GM23248 (cell line): ENCODE measurements at regions not wholly inside any gene's neighbourhood (a gene's known extent, or its start where the extent isn't known, plus 50 kb on each side); places are given as distances from the start of the nearest gene placed in this dataset.
"Not testable (repeated sequence)": the region's sequence is repeated elsewhere in the genome, so short reads cannot be mapped to it uniquely, and the experiment has no call there.

Experiments used
- DNase-seq: peaks from one replicate; pipeline ENCODE4 v3.0.0-alpha.2; 2015
- H2AFZ ChIP-seq: fragments of 200-600 bp; sonication (generic); 2 replicates; pipeline ENCODE4 v1.6.1; 2016; ENCODE audit warnings: antibody characterized with exemption
- H3F3A ChIP-seq: fragments of 200-600 bp; sonication (generic); 2 replicates; pipeline ENCODE4 v1.6.1; 2016; ENCODE audit warnings: mild to moderate bottlenecking, antibody characterized with exemption, mixed run types; ENCODE audit not compliant: insufficient read depth
- H3K27ac ChIP-seq: fragments of 200-600 bp; sonication (generic); 2 replicates; pipeline ENCODE4 v1.5.1; 2016; ENCODE audit warnings: mild to moderate bottlenecking
- H3K27me3 ChIP-seq: fragments of 200-600 bp; sonication (generic); replicated peaks from 2 replicates; pipeline ENCODE4 v1.6.1; 2016; ENCODE audit warnings: mild to moderate bottlenecking; ENCODE audit not compliant: insufficient read depth
- H3K36me3 ChIP-seq: fragments of 200-600 bp; sonication (generic); 2 replicates; pipeline ENCODE4 v1.6.1; 2016; ENCODE audit warnings: low read depth, mild to moderate bottlenecking
- H3K4me1 ChIP-seq: fragments of 200-600 bp; sonication (generic); 2 replicates; pipeline ENCODE4 v1.6.1; 2016; ENCODE audit warnings: mild to moderate bottlenecking; ENCODE audit not compliant: insufficient read depth
- H3K4me2 ChIP-seq: fragments of 200-600 bp; sonication (generic); one replicate; pipeline ENCODE4 v1.6.1; 2016; ENCODE audit warnings: mild to moderate bottlenecking; ENCODE audit not compliant: unreplicated experiment
- H3K4me3 ChIP-seq: fragments of 200-600 bp; sonication (generic); 2 replicates; pipeline ENCODE4 v1.5.1; 2016; ENCODE audit warnings: mild to moderate bottlenecking
- H3K79me2 ChIP-seq: fragments of 200-600 bp; sonication (generic); 2 replicates; pipeline ENCODE4 v1.6.1; 2016; ENCODE audit warnings: mild to moderate bottlenecking; ENCODE audit not compliant: insufficient read depth
- H3K9ac ChIP-seq: fragments of 200-600 bp; sonication (generic); 2 replicates; pipeline ENCODE4 v1.6.1; 2016; ENCODE audit warnings: mild to moderate bottlenecking
- H3K9me2 ChIP-seq: fragments of 200-600 bp; sonication (generic); 2 replicates; pipeline ENCODE4 v1.6.1; 2016; ENCODE audit warnings: mixed run types, mild to moderate bottlenecking, moderate library complexity; ENCODE audit not compliant: insufficient read depth
- H3K9me3 ChIP-seq: fragments of 200-600 bp; sonication (generic); one replicate; pipeline ENCODE4 v1.6.1; 2017; ENCODE audit warnings: low read depth
- H4K20me1 ChIP-seq: fragments of 200-600 bp; sonication (generic); 2 replicates; pipeline ENCODE4 v1.6.0; 2016; ENCODE audit not compliant: insufficient read depth
- EZH2 ChIP-seq: fragments of 200-600 bp; sonication (generic); IDR thresholded peaks from 2 replicates; pipeline ENCODE4 v1.6.1; 2018; ENCODE audit warnings: antibody characterized with exemption, mild to moderate bottlenecking; ENCODE audit not compliant: insufficient read depth, poor library complexity, severe bottlenecking
- EZH2phosphoT487 ChIP-seq: fragments of 200-600 bp; sonication (generic); IDR thresholded peaks from 2 replicates; pipeline ENCODE4 v1.6.1; 2018; ENCODE audit warnings: antibody characterized with exemption, moderate library complexity, mild to moderate bottlenecking, low read depth; ENCODE audit not compliant: insufficient read depth
- WGBS, 2 experiments: methylation state at CpG; one replicate each; pipeline ENCODE4 v1.1.6; 2015 to 2017; ENCODE audit warnings: low lambda C conversion rate in 2 of 2, low coverage in 1 of 2; ENCODE audit errors: missing lambda C conversion rate in 2 of 2; 5-methylcytosine and 5-hydroxymethylcytosine counted together
- in situ Hi-C: fragments of 300-500 bp; cut with MboI; formaldehyde crosslinking; loops from 2 replicates; pipeline ENCODE4 v1.15.0; 2020

DNA sequence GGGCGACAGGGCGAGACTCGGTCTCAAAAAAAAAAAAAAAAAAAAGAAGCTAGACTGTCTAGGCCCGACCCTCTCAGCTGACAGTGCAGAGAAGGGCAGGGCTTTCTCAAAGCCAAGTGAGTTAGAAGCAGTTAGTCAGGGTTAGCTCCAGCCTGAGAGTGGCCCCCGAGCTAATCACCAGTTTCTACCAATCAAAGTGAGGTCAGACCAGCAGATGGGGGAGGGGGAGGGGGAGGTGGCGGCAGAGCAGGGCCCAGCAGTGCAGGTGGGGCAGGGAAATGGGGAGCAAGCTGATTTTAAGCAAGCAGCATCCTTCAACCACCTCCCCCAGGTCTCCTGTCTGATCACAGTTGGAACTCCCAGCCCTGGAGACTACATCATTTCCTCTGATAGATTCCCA is 55.3 kb upstream of the PRR5 start:
- Histone ChIP-seq H3K36me3 (no peaks in the 10 kb centered on the region), H3K4me1 (peaks cover 16% of the 10 kb centered on the region), H3F3A (peaks cover 27% of the 10 kb centered on the region), H3K27me3 (no peaks in the 10 kb centered on the region), H3K4me2 (no peak overlapping the region), H3K9ac (no peak overlapping the region), H3K9me2 (no peaks in the 10 kb centered on the region), H3K79me2 (no peaks in the 10 kb centered on the region), H3K9me3 (no peaks in the 10 kb centered on the region), H4K20me1 (no peaks in the 10 kb centered on the region), H2AFZ (no peak overlapping the region), H3K4me3 (no peak overlapping the region), H3K27ac (no peak overlapping the region)
- 26 to 41% methylated on average over 4 to 6 of the region's 6 CpGs for WGBS, 2 experiments
- in situ Hi-C loops, result no loop called here
- peak; percentile 50 for DNase-seq
- no peak for TF ChIP-seq EZH2

DNA sequence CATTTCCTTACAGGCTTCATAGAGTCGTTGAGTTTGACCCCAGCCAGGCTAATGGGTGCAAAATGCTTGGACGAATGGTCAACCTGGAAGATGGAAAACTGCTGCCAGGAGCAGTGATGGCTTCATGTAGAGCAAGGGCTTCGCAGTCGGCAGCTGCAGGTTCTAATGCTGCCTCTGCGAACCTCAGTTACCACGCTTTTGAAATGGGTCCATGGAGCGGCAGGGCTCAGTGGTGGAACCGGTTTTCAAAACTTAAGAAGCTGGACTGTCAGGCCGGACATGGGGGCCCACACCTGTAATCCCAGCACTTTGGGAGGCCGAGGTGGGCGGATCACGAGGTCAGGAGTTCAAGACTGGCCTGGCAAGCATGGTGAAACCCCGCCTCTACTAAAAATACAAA is 55.9 kb upstream of the PRR5 start:
- Histone ChIP-seq H3K36me3 (no peaks in the 10 kb centered on the region), H2AFZ (no peak overlapping the region), H3K9me3 (no peaks in the 10 kb centered on the region), H3K9ac (no peak overlapping the region), H3K79me2 (no peaks in the 10 kb centered on the region), H4K20me1 (no peaks in the 10 kb centered on the region), H3K4me1 (peaks cover 16% of the 10 kb centered on the region), H3K27me3 (no peaks in the 10 kb centered on the region), H3K9me2 (no peaks in the 10 kb centered on the region), H3K27ac (no peak overlapping the region), H3F3A (peaks cover 27% of the 10 kb centered on the region), H3K4me3 (no peak overlapping the region), H3K4me2 (no peak overlapping the region)
- 84 to 90% methylated on average over 13 of the region's 13 CpGs for WGBS, 2 experiments
- TF ChIP-seq EZH2phosphoT487 (no peak), EZH2 (no peak)
- in situ Hi-C loops, result no loop called here
- DNase-seq, result no peak

DNA sequence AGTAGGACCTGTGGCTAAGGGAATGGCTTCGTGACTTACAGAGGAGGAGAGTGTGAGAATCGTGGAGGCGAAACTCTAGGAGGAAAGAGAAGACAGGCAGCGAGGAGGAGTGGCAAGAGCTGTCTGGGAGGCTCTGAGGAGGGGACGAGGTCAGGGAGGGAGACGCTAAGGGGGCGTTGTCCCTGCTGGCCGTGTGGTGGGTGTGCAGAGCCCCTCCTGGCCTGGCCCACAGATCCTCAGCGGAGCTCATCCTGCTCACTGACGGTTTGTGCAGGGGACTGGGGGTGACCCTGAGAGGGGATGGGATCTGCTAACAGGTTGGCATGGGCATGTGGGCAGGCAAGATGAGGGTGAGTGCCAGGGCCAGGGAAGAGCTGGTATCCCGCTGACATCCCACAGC is 56.5 kb upstream of the PRR5 start:
- TF ChIP-seq EZH2phosphoT487 (no peak), EZH2 (no peak)
- H3K36me3 ChIP-seq, result no peaks in the 10 kb centered on the region
- no peak overlapping the region for H3K27ac ChIP-seq
- no peaks in the 10 kb centered on the region for H4K20me1 ChIP-seq
- peaks cover 27% of the 10 kb centered on the region for H3F3A ChIP-seq
- no peak for DNase-seq
- no peaks in the 10 kb centered on the region for H3K79me2 ChIP-seq
- no peaks in the 10 kb centered on the region for H3K9me2 ChIP-seq
- WGBS, 2 experiments, result 94 to 95% methylated on average over 11 of the region's 11 CpGs
- H3K4me3 ChIP-seq, result no peak overlapping the region
- H2AFZ ChIP-seq, result no peak overlapping the region
- in situ Hi-C loops, result no loop called here
- H3K27me3 ChIP-seq, result no peaks in the 10 kb centered on the region
- no peaks in the 10 kb centered on the region for H3K9me3 ChIP-seq
- peaks cover 16% of the 10 kb centered on the region for H3K4me1 ChIP-seq
- no peak overlapping the region for H3K9ac ChIP-seq
- H3K4me2 ChIP-seq, result no peak overlapping the region

DNA sequence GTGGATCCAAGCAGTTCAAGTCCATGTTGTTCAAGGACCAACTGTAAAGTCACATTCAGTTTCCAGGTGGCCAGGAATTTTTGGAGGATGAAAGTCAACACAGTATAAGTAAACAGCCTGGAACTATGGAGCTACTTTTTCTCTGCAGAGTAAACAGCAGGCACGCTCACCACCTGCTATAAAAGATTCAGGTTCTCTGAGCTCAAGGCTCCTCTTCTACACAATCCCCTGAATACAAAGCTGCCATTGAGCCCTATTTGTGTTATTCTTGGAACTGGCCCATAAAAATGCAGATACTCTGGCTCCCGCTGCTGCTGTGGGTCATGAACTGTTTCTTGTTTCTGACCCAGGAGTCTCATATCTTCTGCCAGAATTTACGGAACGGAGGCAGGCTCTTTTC is 56.9 kb upstream of the PRR5 start:
- no peak overlapping the region for H2AFZ ChIP-seq
- H3F3A ChIP-seq, result peaks cover 25% of the 10 kb centered on the region
- in situ Hi-C loops, result no loop called here
- no peaks in the 10 kb centered on the region for H3K79me2 ChIP-seq
- no peaks in the 10 kb centered on the region for H4K20me1 ChIP-seq
- H3K9ac ChIP-seq, result no peak overlapping the region
- no peak overlapping the region for H3K27ac ChIP-seq
- no peaks in the 10 kb centered on the region for H3K9me3 ChIP-seq
- H3K9me2 ChIP-seq, result no peaks in the 10 kb centered on the region
- DNase-seq, result no peak
- H3K4me3 ChIP-seq, result no peak overlapping the region
- H3K4me2 ChIP-seq, result no peak overlapping the region
- no peak for TF ChIP-seq EZH2phosphoT487
- TF ChIP-seq EZH2, result no peak
- no peaks in the 10 kb centered on the region for H3K27me3 ChIP-seq
- H3K36me3 ChIP-seq, result no peaks in the 10 kb centered on the region
- H3K4me1 ChIP-seq, result peaks cover 16% of the 10 kb centered on the region
- 82 to 85% methylated on average over 4 of the region's 4 CpGs for WGBS, 2 experiments

DNA sequence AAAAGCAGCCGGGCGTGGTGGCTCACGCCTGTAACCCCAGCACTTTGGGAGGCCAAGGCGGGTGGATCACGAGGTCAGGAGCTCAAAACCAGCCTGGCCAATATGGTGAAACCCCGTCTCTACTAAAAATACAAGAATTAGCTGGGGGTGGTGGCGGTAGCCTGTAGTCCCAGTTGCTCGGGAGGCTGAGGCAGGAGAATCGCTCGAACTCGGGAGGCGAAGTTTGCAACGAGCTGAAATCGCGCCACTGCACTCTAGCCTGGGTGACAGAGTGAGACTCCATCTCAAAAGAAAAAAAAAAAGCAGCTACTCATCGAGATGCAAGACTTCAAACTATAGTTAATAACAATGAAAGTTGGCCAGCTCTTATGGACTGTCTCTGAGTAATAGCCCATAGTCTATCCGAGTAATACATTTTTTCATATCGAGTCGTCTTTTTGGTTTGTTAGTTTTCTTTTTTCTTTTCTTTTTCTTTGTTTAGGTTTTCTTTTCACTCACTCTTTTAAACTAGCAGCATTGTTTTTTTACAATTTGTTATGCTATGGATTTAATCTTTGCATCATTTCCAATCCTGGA is 58.4 kb upstream of the PRR5 start:
- H3K79me2 ChIP-seq, H3K36me3 ChIP-seq, H2AFZ ChIP-seq, H3K4me2 ChIP-seq, in situ Hi-C loops, H3K9me2 ChIP-seq, H3K4me3 ChIP-seq, H3K9me3 ChIP-seq, H3K27me3 ChIP-seq, H3K9ac ChIP-seq, H3K27ac ChIP-seq, H4K20me1 ChIP-seq: not testable (repeated sequence)
- peaks cover 13% of the 10 kb centered on the region for H3F3A ChIP-seq
- H3K4me1 ChIP-seq, result peaks cover 17% of the 10 kb centered on the region
- WGBS, 2 experiments, result 80 to 81% methylated on average over 19 of the region's 19 CpGs
- peak; percentile 80 for DNase-seq
